Caco-2 (cell line): ENCODE measurements at regions not wholly inside any gene's neighbourhood (a gene's known extent, or its start where the extent isn't known, plus 50 kb on each side); places are given as distances from the start of the nearest gene placed in this dataset.

Source experiments
- BruUV-seq: library from RNA; stranded (reverse); fragments of 400-500 nt; replicated peaks from 2 replicates; lab custom pipeline; 2021; lab: Mats Ljungman, UMichigan
- CTCF ChIA-PET: fragments of 300-600 bp; sonication (Branson Sonifier 250); formaldehyde crosslinking; loops from one replicate; lab custom pipeline; 2022; ENCODE audit warnings: antibody characterized with exemption; lab: Charles Lee
- POLR2A ChIA-PET: fragments of 300-600 bp; sonication (Branson Sonifier 250); formaldehyde crosslinking; loops from one replicate; lab custom pipeline; 2022; ENCODE audit warnings: antibody characterized with exemption; lab: Charles Lee
- DNase-seq, 2 experiments: peaks; one replicate each; pipeline versions ENCODE4 v3.0.0 to v3.0.0-alpha.2; 2020 to 2022
- H3K27me3 ChIP-seq: replicated peaks from 2 replicates; pipeline ENCODE4 v1.6.0; 2011; ENCODE audit warnings: low read length; ENCODE audit not compliant: control insufficient read depth, insufficient read depth
- H3K36me3 ChIP-seq: 2 replicates; pipeline ENCODE4 v1.5.1; 2011; ENCODE audit warnings: low read length; ENCODE audit not compliant: control insufficient read depth, insufficient read depth
- H3K4me1 ChIP-seq: fragments of 250-450 bp; sonication (Bioruptor Pico); 2 replicates; pipeline ENCODE4 v1.5.1; 2020; ENCODE audit warnings: mild to moderate bottlenecking
- H3K4me3 ChIP-seq: 2 replicates; pipeline ENCODE4 v1.5.1; 2011; ENCODE audit warnings: low read depth, mild to moderate bottlenecking, control low read depth, low read length
- H3K9me3 ChIP-seq: fragments of 250-450 bp; sonication (Bioruptor Pico); 2 replicates; pipeline ENCODE4 v1.5.1; 2020; ENCODE audit warnings: mild to moderate bottlenecking, moderate library complexity
- H3K27ac Mint-ChIP-seq: one replicate; pipeline ENCODE4 v1.8.0; 2022; ENCODE audit warnings: mixed read lengths; ENCODE audit not compliant: unreplicated experiment
- H3K27me3 Mint-ChIP-seq: one replicate; pipeline ENCODE4 v1.8.0; 2022; ENCODE audit warnings: mixed read lengths; ENCODE audit not compliant: insufficient read depth, unreplicated experiment
- H3K36me3 Mint-ChIP-seq: one replicate; pipeline ENCODE4 v1.8.0; 2022; ENCODE audit warnings: mild to moderate bottlenecking, mixed read lengths; ENCODE audit not compliant: insufficient read depth, unreplicated experiment
- H3K4me1 Mint-ChIP-seq: one replicate; pipeline ENCODE4 v1.8.0; 2022; ENCODE audit warnings: low read depth, mixed read lengths; ENCODE audit not compliant: unreplicated experiment
- H3K4me3 Mint-ChIP-seq: one replicate; pipeline ENCODE4 v1.8.0; 2022; ENCODE audit warnings: mild to moderate bottlenecking, moderate library complexity, mixed read lengths; ENCODE audit not compliant: unreplicated experiment
- H3K9me3 Mint-ChIP-seq: one replicate; pipeline ENCODE4 v1.8.0; 2022; ENCODE audit warnings: mixed read lengths; ENCODE audit not compliant: unreplicated experiment
- CTCF ChIP-seq, 2 experiments: fragments of 200-600 bp in 1 of 2; IDR thresholded peaks; 1 replicate in 1 of 2; 2 replicates in 1 of 2; pipeline versions ENCODE4 v1.5.1 to v1.8.0; 2011 to 2022; ENCODE audit warnings: antibody characterized with exemption in 1 of 2, control low read depth in 1 of 2, inconsistent platforms in 1 of 2, low read depth in 1 of 2, low read length in 1 of 2, mild to moderate bottlenecking in 1 of 2, moderate library complexity in 1 of 2; ENCODE audit not compliant: insufficient read depth in 1 of 2, severe bottlenecking in 1 of 2, unreplicated experiment in 1 of 2
- intact Hi-C: fragments of 100-400 bp; cut with micrococcal nuclease; formaldehyde crosslinking; loops from one replicate; pipeline ENCODE4 v1.10.0; 2022; ENCODE audit not compliant: unreplicated experiment

DNA sequence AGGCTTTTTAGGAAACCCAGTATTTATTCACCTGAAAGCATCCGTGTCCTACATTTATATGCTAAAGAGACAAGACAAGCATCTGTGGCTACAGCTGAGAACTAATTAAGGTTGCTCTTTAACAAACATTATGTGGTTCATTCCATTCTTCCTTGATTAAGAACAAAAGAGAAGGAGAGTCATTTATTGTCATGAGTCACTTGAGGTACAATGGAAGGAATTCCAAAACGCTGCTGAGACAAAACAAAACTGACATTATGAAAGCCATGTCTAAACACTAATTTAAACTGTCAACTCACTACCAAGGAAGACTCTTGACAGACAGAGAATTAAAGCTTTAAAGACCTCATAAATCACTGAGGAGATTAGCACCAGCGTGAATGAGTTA lies 214.4 kb downstream of the BMP4 start:
- Mint-ChIP-seq H3K4me1 (peaks cover 13% of the 10 kb centered on the region), H3K4me3 (no peak overlapping the region), H3K9me3 (no peaks in the 10 kb centered on the region), H3K27me3 (no peaks in the 10 kb centered on the region), H3K36me3 (peaks cover 5% of the 10 kb centered on the region), H3K27ac (peak overlapping the region; percentile 54)
- intact Hi-C loops: no loop called here
- DNase-seq: no peak
- Histone ChIP-seq H3K9me3 (no peaks in the 10 kb centered on the region), H3K4me3 (no peak overlapping the region), H3K4me1 (no peaks in the 10 kb centered on the region), H3K27me3 (no peaks in the 10 kb centered on the region), H3K36me3 (no peaks in the 10 kb centered on the region)
- BruUV-seq: no TSS peak
- no peak for TF ChIP-seq CTCF (IDR thresholded peaks at IDR 0.05; ENCODE audit: insufficient read depth in 1 of 2, low read depth in 1 of 2, low read length in 1 of 2, severe bottlenecking in 1 of 2, unreplicated experiment in 1 of 2)
- CTCF ChIA-PET: no interaction called here
- POLR2A ChIA-PET: no interaction called here

DNA sequence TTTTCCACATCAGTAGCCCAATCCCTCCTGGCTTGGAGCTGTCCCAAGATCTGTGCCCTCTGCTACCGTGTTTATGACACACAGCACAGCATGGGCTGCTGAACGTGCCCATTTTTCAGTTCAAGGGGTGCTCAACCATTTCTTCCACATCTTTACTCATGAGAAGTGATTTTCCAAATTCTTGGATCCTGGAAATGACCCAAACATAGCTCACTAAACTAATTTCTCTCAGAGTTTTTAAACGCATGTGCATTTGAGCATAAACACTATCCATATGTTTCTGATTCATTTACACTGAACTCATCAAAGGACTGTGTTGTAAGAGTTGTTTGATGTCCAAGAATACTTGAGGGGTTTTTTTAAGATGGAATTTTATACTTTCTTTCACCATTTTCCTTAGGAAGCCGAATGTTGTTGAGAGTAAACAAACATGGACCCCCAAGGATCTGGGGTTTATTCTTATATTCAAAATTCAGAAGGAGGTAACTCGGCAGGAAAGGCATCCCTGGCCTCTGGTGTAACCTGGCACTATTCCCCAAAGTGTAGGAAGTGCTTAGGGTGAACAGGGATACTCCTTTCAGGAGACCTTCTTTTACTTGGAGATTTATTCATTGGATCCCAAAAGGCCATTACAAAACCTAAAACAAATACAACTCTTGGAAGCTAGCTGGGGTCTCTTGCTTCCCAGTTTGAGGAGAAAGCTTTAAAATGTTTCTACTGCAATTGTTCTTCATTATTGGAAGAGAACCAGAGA lies 215.0 kb downstream of the BMP4 start:
- Histone ChIP-seq H3K4me3 (no peak overlapping the region), H3K4me1 (no peaks in the 10 kb centered on the region), H3K9me3 (no peaks in the 10 kb centered on the region), H3K36me3 (no peaks in the 10 kb centered on the region), H3K27me3 (no peaks in the 10 kb centered on the region)
- H3K9me3 Mint-ChIP-seq: no peaks in the 10 kb centered on the region
- ChIA-PET CTCF (no interaction called here), POLR2A (no interaction called here)
- H3K4me3 Mint-ChIP-seq: no peak overlapping the region
- no TSS peak for BruUV-seq
- peaks cover 5% of the 10 kb centered on the region for H3K36me3 Mint-ChIP-seq
- H3K4me1 Mint-ChIP-seq: peaks cover 13% of the 10 kb centered on the region
- no peaks in the 10 kb centered on the region for H3K27me3 Mint-ChIP-seq
- DNase-seq: no peak
- TF ChIP-seq CTCF (IDR thresholded peaks at IDR 0.05; ENCODE audit: insufficient read depth in 1 of 2, low read depth in 1 of 2, low read length in 1 of 2, severe bottlenecking in 1 of 2, unreplicated experiment in 1 of 2): no peak
- peak overlapping the region; percentile 54 for H3K27ac Mint-ChIP-seq
- intact Hi-C loops: no loop called here

- H3K36me3 Mint-ChIP-seq: peaks cover 5% of the 10 kb centered on the region
- no peak overlapping the region for H3K4me3 Mint-ChIP-seq
- no peak for DNase-seq
- ChIA-PET CTCF (no interaction called here), POLR2A (no interaction called here)
- no peaks in the 10 kb centered on the region for H3K4me1 ChIP-seq
- H3K9me3 ChIP-seq: no peaks in the 10 kb centered on the region
- intact Hi-C loops: no loop called here
- H3K27me3 ChIP-seq: no peaks in the 10 kb centered on the region
- H3K27ac Mint-ChIP-seq: no peak overlapping the region
- no peaks in the 10 kb centered on the region for H3K9me3 Mint-ChIP-seq
- BruUV-seq: no TSS peak
- peaks cover 13% of the 10 kb centered on the region for H3K4me1 Mint-ChIP-seq
- no peaks in the 10 kb centered on the region for H3K36me3 ChIP-seq
- no peak for TF ChIP-seq CTCF (IDR thresholded peaks at IDR 0.05; ENCODE audit: insufficient read depth in 1 of 2, low read depth in 1 of 2, low read length in 1 of 2, severe bottlenecking in 1 of 2, unreplicated experiment in 1 of 2)
- H3K27me3 Mint-ChIP-seq: no peaks in the 10 kb centered on the region
- no peak overlapping the region for H3K4me3 ChIP-seq
Observed at GRCh38 chr14:53740570-53740969, 216.1 kb downstream of the BMP4 start.
